ENCODE measurements at regions not wholly inside any gene's neighbourhood (a gene's known extent, or its start where the extent isn't known, plus 50 kb on each side); places are given as distances from the start of the nearest gene placed in this dataset.

- TF ChIP-seq POLR2A (IDR thresholded peaks at IDR 0.05; ENCODE audit: low read depth, low read length) (no peak), POLR2AphosphoS5 (IDR thresholded peaks at IDR 0.05; ENCODE audit: low read depth, low read length) (no peak), TAF1 (IDR thresholded peaks at IDR 0.05; ENCODE audit: borderline replicate concordance, low read depth, low read length) (no peak)
These were observed 52.0 kb upstream of the SALL3 start for GRCh38 chr18:78927616-78928015.

Data from GM12892 (cell line).